OCI-LY7 (cell line): ENCODE measurements at regions not wholly inside any gene's neighbourhood (a gene's known extent, or its start where the extent isn't known, plus 50 kb on each side); places are given as distances from the start of the nearest gene placed in this dataset.

Source experiments
- BruUV-seq: library from RNA; stranded (reverse); fragments of 400-500 nt; replicated peaks from 2 replicates; lab custom pipeline; 2021; lab: Mats Ljungman, UMichigan
- CTCF ChIA-PET: fragments of 300-600 bp; sonication (Branson Sonifier 250); formaldehyde crosslinking; loops from one replicate; lab custom pipeline; 2022; ENCODE audit warnings: antibody characterized with exemption; ENCODE audit not compliant: unreplicated experiment; lab: Charles Lee
- POLR2A ChIA-PET: fragments of 300-600 bp; sonication (Branson Sonifier 250); formaldehyde crosslinking; loops from one replicate; lab custom pipeline; 2022; ENCODE audit warnings: antibody characterized with exemption; lab: Charles Lee
- DNase-seq: peaks from one replicate; pipeline ENCODE4 v3.0.0-alpha.2; 2015; ENCODE audit warnings: low spot score
- H2AFZ ChIP-seq: fragments of 200-600 bp; sonication (generic), shearing (Covaris generic); 2 replicates; pipeline ENCODE4 v1.6.1; 2014; ENCODE audit warnings: mild to moderate bottlenecking, antibody characterized with exemption, low read length, moderate library complexity
- H3K27ac ChIP-seq: fragments of 200-600 bp; sonication (generic); 2 replicates; pipeline ENCODE4 v1.5.1; 2014; ENCODE audit warnings: mixed run types, low read depth, mild to moderate bottlenecking, moderate library complexity, low read length, inconsistent platforms; ENCODE audit not compliant: poor library complexity, severe bottlenecking
- H3K36me3 ChIP-seq: fragments of 200-600 bp; sonication (generic); 2 replicates; pipeline ENCODE4 v1.6.1; 2014; ENCODE audit warnings: mild to moderate bottlenecking, antibody characterized with exemption, low read length, moderate library complexity, mixed read lengths; ENCODE audit not compliant: insufficient read depth
- H3K4me1 ChIP-seq: fragments of 200-600 bp; sonication (generic); 2 replicates; pipeline ENCODE4 v1.5.1; 2014; ENCODE audit warnings: mild to moderate bottlenecking, low read length; ENCODE audit not compliant: insufficient read depth, poor library complexity, severe bottlenecking
- H3K4me2 ChIP-seq: fragments of 200-600 bp; sonication (generic); 2 replicates; pipeline ENCODE4 v1.6.1; 2014; ENCODE audit warnings: mild to moderate bottlenecking, low read length
- H3K4me3 ChIP-seq: fragments of 200-600 bp; sonication (generic); 2 replicates; pipeline ENCODE4 v1.5.1; 2014; ENCODE audit warnings: mild to moderate bottlenecking, low read depth, low read length; ENCODE audit not compliant: poor library complexity, severe bottlenecking
- H3K79me2 ChIP-seq: fragments of 200-600 bp; sonication (generic); 2 replicates; pipeline ENCODE4 v1.6.1; 2016; ENCODE audit warnings: low read depth, mild to moderate bottlenecking, low read length, moderate library complexity, mixed read lengths; ENCODE audit not compliant: insufficient read depth
- H3K9me2 ChIP-seq: fragments of 200-600 bp; sonication (generic); 2 replicates; pipeline ENCODE4 v1.6.1; 2016; ENCODE audit warnings: mild to moderate bottlenecking, low read length, mixed read lengths; ENCODE audit not compliant: insufficient read depth
- H3K9me3 ChIP-seq: fragments of 200-600 bp; sonication (generic); 2 replicates; pipeline ENCODE4 v1.6.1; 2014; ENCODE audit warnings: mild to moderate bottlenecking, mixed run types, low read length, mixed read lengths
- H4K20me1 ChIP-seq: fragments of 200-600 bp; sonication (generic); 2 replicates; pipeline ENCODE4 v1.6.1; 2014; ENCODE audit warnings: mild to moderate bottlenecking, antibody characterized with exemption, low read length, moderate library complexity, mixed read lengths; ENCODE audit not compliant: insufficient read depth
- EZH2phosphoT487 ChIP-seq: fragments of 200-600 bp; sonication (generic); IDR thresholded peaks from 2 replicates; pipeline ENCODE4 v1.6.1; 2018; ENCODE audit warnings: low read depth, borderline replicate concordance, mild to moderate bottlenecking, mixed run types, antibody characterized with exemption, low read length, moderate library complexity, mixed read lengths
- intact Hi-C: fragments of 100-400 bp; cut with micrococcal nuclease; formaldehyde crosslinking; loops from one replicate; pipeline ENCODE4 v1.10.0; 2022; ENCODE audit not compliant: unreplicated experiment
- TF ChIP-seq, protein P1 (sequence below): fragments of 200-600 bp; sonication (generic); conservative IDR thresholded peaks from 2 replicates; pipeline ENCODE4 v1.5.1; 2014; ENCODE audit warnings: mild to moderate bottlenecking, antibody characterized with exemption, low read length, moderate library complexity, mixed read lengths

DNA sequence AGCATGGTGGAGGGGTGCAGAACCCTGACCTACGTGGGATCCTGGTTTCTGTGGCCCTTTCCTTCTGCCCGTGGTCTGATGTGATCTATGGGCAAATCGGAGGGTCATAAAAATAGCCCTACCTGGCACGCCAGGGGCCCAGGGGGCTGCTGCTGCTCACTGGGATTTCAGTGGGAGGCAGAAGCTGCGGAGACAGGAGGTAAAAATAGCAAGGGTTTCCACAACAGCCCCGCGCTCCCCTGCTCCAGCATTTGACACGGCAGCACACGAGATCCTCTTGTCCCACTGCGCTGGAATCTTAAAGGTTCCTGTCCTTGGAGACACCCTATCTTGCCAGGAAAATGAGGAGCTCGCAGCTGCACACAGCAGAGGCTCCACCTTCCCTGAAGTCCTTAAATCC, 321.2 kb downstream of the CTTN start:
- Histone ChIP-seq H3K9me2 (no peaks in the 10 kb centered on the region), H2AFZ (no peak overlapping the region), H3K27ac (no peak overlapping the region), H3K79me2 (no peaks in the 10 kb centered on the region), H3K36me3 (no peaks in the 10 kb centered on the region), H3K4me3 (no peak overlapping the region), H3K4me2 (no peak overlapping the region), H4K20me1 (no peaks in the 10 kb centered on the region), H3K9me3 (no peaks in the 10 kb centered on the region), H3K4me1 (no peaks in the 10 kb centered on the region)
- TF ChIP-seq EZH2phosphoT487, result no peak
- TF ChIP-seq, protein P1, sequence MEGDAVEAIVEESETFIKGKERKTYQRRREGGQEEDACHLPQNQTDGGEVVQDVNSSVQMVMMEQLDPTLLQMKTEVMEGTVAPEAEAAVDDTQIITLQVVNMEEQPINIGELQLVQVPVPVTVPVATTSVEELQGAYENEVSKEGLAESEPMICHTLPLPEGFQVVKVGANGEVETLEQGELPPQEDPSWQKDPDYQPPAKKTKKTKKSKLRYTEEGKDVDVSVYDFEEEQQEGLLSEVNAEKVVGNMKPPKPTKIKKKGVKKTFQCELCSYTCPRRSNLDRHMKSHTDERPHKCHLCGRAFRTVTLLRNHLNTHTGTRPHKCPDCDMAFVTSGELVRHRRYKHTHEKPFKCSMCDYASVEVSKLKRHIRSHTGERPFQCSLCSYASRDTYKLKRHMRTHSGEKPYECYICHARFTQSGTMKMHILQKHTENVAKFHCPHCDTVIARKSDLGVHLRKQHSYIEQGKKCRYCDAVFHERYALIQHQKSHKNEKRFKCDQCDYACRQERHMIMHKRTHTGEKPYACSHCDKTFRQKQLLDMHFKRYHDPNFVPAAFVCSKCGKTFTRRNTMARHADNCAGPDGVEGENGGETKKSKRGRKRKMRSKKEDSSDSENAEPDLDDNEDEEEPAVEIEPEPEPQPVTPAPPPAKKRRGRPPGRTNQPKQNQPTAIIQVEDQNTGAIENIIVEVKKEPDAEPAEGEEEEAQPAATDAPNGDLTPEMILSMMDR, result no peak
- POLR2A ChIA-PET, result no interaction called here
- CTCF ChIA-PET, result no interaction called here
- no TSS peak for BruUV-seq
- DNase-seq, result no peak
- intact Hi-C loops, result no loop called here

GRCh38 chr11:70720281-70720680, 322.0 kb downstream of the CTTN start:
- Histone ChIP-seq H3K79me2 (no peaks in the 10 kb centered on the region), H3K9me3 (no peaks in the 10 kb centered on the region), H2AFZ (no peak overlapping the region), H3K4me1 (no peaks in the 10 kb centered on the region), H3K36me3 (no peaks in the 10 kb centered on the region), H3K4me2 (no peak overlapping the region), H3K4me3 (no peak overlapping the region), H3K27ac (no peak overlapping the region), H3K9me2 (no peaks in the 10 kb centered on the region), H4K20me1 (no peaks in the 10 kb centered on the region)
- BruUV-seq, result no TSS peak
- DNase-seq, result no peak
- POLR2A ChIA-PET, result no interaction called here
- CTCF ChIA-PET, result no interaction called here
- intact Hi-C loops, result no loop called here
- TF ChIP-seq, protein P1, result no peak
- no peak for TF ChIP-seq EZH2phosphoT487

DNA sequence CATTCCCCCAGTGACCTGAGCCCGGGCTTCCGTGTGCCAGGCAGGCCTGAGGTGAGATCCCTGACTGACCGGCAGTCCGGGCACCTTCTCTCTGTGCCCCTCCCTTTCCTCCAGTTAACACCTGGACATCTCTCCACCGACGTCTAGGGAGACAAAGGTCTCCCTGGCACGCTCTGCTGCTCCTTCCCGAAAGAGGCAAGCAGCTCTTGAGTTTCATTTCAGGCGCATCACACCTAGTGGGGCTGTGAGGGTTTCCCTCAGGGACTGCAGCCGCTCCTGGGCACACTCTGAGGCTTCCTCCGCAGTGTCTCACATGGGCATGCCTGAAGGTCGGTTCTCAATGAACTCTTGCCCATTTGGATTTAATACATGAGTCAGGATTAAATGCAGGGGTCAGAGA, 322.7 kb downstream of the CTTN start:
- no peaks in the 10 kb centered on the region for H4K20me1 ChIP-seq
- H3K9me2 ChIP-seq, result no peaks in the 10 kb centered on the region
- no peaks in the 10 kb centered on the region for H3K9me3 ChIP-seq
- no peak overlapping the region for H2AFZ ChIP-seq
- CTCF ChIA-PET, result no interaction called here
- no peak for DNase-seq
- intact Hi-C loops, result no loop called here
- H3K4me3 ChIP-seq, result no peak overlapping the region
- H3K36me3 ChIP-seq, result no peaks in the 10 kb centered on the region
- BruUV-seq, result no TSS peak
- no peaks in the 10 kb centered on the region for H3K79me2 ChIP-seq
- TF ChIP-seq, protein P1, result no peak
- no peak for TF ChIP-seq EZH2phosphoT487
- H3K27ac ChIP-seq, result no peak overlapping the region
- POLR2A ChIA-PET, result no interaction called here
- H3K4me2 ChIP-seq, result no peak overlapping the region
- H3K4me1 ChIP-seq, result no peaks in the 10 kb centered on the region
